ENCODE measurements at regions not wholly inside any gene's neighbourhood (a gene's known extent, or its start where the extent isn't known, plus 50 kb on each side); places are given as distances from the start of the nearest gene placed in this dataset.

GRCh38 chr20:57091748-57092111, 174.7 kb downstream of the BMP7 start:
- intact Hi-C loops (cut with DNase I): no loop called here

GRCh38 chr20:57092112-57092899, 174.1 kb downstream of the BMP7 start:
- Histone ChIP-seq H3K36me3 (no peaks in the 10 kb centered on the region), H3K27ac (replicated peaks in 1 of 4) (no peak overlapping the region), H3K9me3 (peaks cover 0 to 5% (median 0%) of the 10 kb centered on the region in 4 donors), H3K4me1 (peaks cover 0 to 11% (median 7%) of the 10 kb centered on the region in 4 donors), H3K4me3 (no peak overlapping the region), H3K27me3 (peaks cover 0 to 47% (median 0%) of the 10 kb centered on the region in 4 donors)
- 32% methylated on average over 24 of the region's 34 CpGs for WGBS
- no peak for DNase-seq (ENCODE audit: extremely low spot score)
- intact Hi-C loops (cut with DNase I): no loop called here
- peak in 1 of 2 donors; percentile 31 for TF ChIP-seq POLR2AphosphoS5 (IDR thresholded peaks at IDR 0.05)
- no peak for TF ChIP-seq EP300 (IDR thresholded peaks at IDR 0.05)
- TF ChIP-seq CTCF (IDR thresholded peaks at IDR 0.05): peak; percentile 71 to 83 (median 74)

More at GRCh38 chr20:57091748-57092111, 174.7 kb downstream of the BMP7 start:
- no peak overlapping the region for H3K4me3 ChIP-seq
- TF ChIP-seq POLR2AphosphoS5 (IDR thresholded peaks at IDR 0.05) (no peak), POLR2A (IDR thresholded peaks at IDR 0.05; ENCODE audit: low read depth) (no peak), EP300 (IDR thresholded peaks at IDR 0.05) (no peak), CTCF (IDR thresholded peaks at IDR 0.05) (no peak)
- H3K4me1 ChIP-seq: peaks cover 0 to 11% (median 7%) of the 10 kb centered on the region in 4 donors
- WGBS: 82% methylated on average over 10 of the region's 13 CpGs
- no peak for DNase-seq (ENCODE audit: extremely low spot score)
- no peak overlapping the region for H3K27ac ChIP-seq (replicated peaks in 1 of 4)
- H3K9me3 ChIP-seq: peaks cover 0 to 5% (median 0%) of the 10 kb centered on the region in 4 donors
- no peaks in the 10 kb centered on the region for H3K36me3 ChIP-seq
- peaks cover 0 to 53% (median 0%) of the 10 kb centered on the region in 4 donors for H3K27me3 ChIP-seq

- H3K36me3 ChIP-seq: no peaks in the 10 kb centered on the region
- intact Hi-C loops (cut with DNase I): no loop called here
- TF ChIP-seq POLR2AphosphoS5 (IDR thresholded peaks at IDR 0.05) (no peak), EP300 (IDR thresholded peaks at IDR 0.05) (no peak), CTCF (IDR thresholded peaks at IDR 0.05) (no peak), POLR2A (IDR thresholded peaks at IDR 0.05; ENCODE audit: low read depth) (no peak)
- H3K27ac ChIP-seq (replicated peaks in 1 of 4): no peak overlapping the region
- H3K4me1 ChIP-seq: peaks cover 0 to 11% (median 7%) of the 10 kb centered on the region in 4 donors
- no peak for DNase-seq (ENCODE audit: extremely low spot score)
- WGBS: 87% methylated on average over 17 of the region's 23 CpGs
- H3K27me3 ChIP-seq: peaks cover 0 to 40% (median 0%) of the 10 kb centered on the region in 4 donors
- H3K4me3 ChIP-seq: no peak overlapping the region
- H3K9me3 ChIP-seq: no peaks in the 10 kb centered on the region
Observed at GRCh38 chr20:57092900-57093530, 173.4 kb downstream of the BMP7 start.

GRCh38 chr20:57093766-57094165, 172.7 kb downstream of the BMP7 start:
- TF ChIP-seq CTCF (IDR thresholded peaks at IDR 0.05): no peak
- no peak for TF ChIP-seq POLR2A (IDR thresholded peaks at IDR 0.05; ENCODE audit: low read depth)
- no peak for TF ChIP-seq POLR2AphosphoS5 (IDR thresholded peaks at IDR 0.05)
- no peak for TF ChIP-seq EP300 (IDR thresholded peaks at IDR 0.05)
- Histone ChIP-seq H3K9me3 (no peaks in the 10 kb centered on the region), H3K4me3 (no peak overlapping the region), H3K27ac (replicated peaks in 1 of 4) (no peak overlapping the region), H3K27me3 (peaks cover 0 to 32% (median 0%) of the 10 kb centered on the region in 4 donors), H3K4me1 (peaks cover 0 to 11% (median 7%) of the 10 kb centered on the region in 4 donors), H3K36me3 (no peaks in the 10 kb centered on the region)
- DNase-seq (ENCODE audit: extremely low spot score): no peak
- intact Hi-C loops (cut with DNase I): no loop called here
- WGBS: 90% methylated on average over 10 of the region's 10 CpGs

Data from esophagus muscularis mucosa (tissue), 4 donors.